Mammary epithelial cell (primary cell): ENCODE measurements at regions not wholly inside any gene's neighbourhood (a gene's known extent, or its start where the extent isn't known, plus 50 kb on each side); places are given as distances from the start of the nearest gene placed in this dataset.
"Not testable (repeated sequence)": the region's sequence is repeated elsewhere in the genome, so short reads cannot be mapped to it uniquely, and the experiment has no call there.

ENCODE experiments used
- EZH2 ChIP-seq: IDR thresholded peaks from 2 replicates; pipeline ENCODE4 v1.6.1; 2012; ENCODE audit warnings: low read length, inconsistent platforms, borderline replicate concordance
- TF ChIP-seq, protein P1 (sequence below), 2 donors: IDR thresholded peaks in 1 of 2; conservative IDR thresholded peaks in 1 of 2; 2 replicates each; pipeline ENCODE4 v1.5.1; 2011 to 2012; ENCODE audit warnings: inconsistent platforms in 2 of 2, low read length in 2 of 2, mild to moderate bottlenecking in 2 of 2, control low read depth in 1 of 2, low read depth in 1 of 2; ENCODE audit not compliant: insufficient read depth in 1 of 2; ENCODE audit errors: extremely low read depth in 1 of 2

DNA sequence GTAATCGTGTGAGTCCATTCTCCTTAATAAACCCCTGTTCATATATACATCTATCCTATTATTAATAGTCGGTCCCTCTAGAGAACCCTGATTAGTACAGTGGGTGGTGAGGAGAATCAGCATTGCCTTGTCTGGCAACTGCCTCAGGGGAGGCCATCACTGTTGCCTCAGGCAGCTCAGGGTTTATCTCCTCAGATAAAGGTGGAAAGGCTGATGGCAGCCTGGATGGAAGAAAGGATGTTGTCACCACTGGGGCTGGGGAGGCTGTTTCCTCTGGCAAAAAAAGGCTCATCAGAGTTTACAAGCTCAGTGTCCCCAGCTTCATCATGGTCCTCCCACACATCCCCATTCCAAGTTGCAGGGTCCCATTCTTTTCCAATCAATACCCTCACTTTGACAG is 137.1 kb downstream of the TMX1 start:
- not testable (repeated sequence) for TF ChIP-seq EZH2
- TF ChIP-seq, protein P1, sequence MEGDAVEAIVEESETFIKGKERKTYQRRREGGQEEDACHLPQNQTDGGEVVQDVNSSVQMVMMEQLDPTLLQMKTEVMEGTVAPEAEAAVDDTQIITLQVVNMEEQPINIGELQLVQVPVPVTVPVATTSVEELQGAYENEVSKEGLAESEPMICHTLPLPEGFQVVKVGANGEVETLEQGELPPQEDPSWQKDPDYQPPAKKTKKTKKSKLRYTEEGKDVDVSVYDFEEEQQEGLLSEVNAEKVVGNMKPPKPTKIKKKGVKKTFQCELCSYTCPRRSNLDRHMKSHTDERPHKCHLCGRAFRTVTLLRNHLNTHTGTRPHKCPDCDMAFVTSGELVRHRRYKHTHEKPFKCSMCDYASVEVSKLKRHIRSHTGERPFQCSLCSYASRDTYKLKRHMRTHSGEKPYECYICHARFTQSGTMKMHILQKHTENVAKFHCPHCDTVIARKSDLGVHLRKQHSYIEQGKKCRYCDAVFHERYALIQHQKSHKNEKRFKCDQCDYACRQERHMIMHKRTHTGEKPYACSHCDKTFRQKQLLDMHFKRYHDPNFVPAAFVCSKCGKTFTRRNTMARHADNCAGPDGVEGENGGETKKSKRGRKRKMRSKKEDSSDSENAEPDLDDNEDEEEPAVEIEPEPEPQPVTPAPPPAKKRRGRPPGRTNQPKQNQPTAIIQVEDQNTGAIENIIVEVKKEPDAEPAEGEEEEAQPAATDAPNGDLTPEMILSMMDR (conservative IDR thresholded peaks at IDR 0.05 in 1 of 2, IDR thresholded peaks at IDR 0.05 in 1 of 2; ENCODE audit: extremely low read depth in 1 of 2, insufficient read depth in 1 of 2, low read depth in 1 of 2, low read length in 2 of 2) = not testable (repeated sequence)
